Testis (tissue), 2 donors: ENCODE measurements at regions not wholly inside any gene's neighbourhood (a gene's known extent, or its start where the extent isn't known, plus 50 kb on each side); places are given as distances from the start of the nearest gene placed in this dataset.

Source experiments
- DNase-seq: peaks from one replicate; pipeline ENCODE4 v3.0.0-alpha.2; 2019
- H3K27ac ChIP-seq, 2 donors: fragments of 200-600 bp; sonication (generic); one replicate each; pipeline ENCODE4 v1.5.1; 2019
- H3K27me3 ChIP-seq: fragments of 200-600 bp; sonication (generic); one replicate; pipeline ENCODE4 v1.5.1; 2019
- H3K36me3 ChIP-seq: fragments of 200-600 bp; sonication (generic); one replicate; pipeline ENCODE4 v1.5.1; 2017; ENCODE audit warnings: low read depth; ENCODE audit errors: missing control alignments
- H3K4me1 ChIP-seq: fragments of 200-600 bp; sonication (generic); one replicate; pipeline ENCODE4 v1.5.1; 2019
- H3K4me3 ChIP-seq, 2 donors: fragments of 200-600 bp; sonication (generic); one replicate each; pipeline ENCODE4 v1.5.1; 2017 to 2019
- H3K9me3 ChIP-seq: fragments of 200-600 bp; sonication (generic); one replicate; pipeline ENCODE4 v1.5.1; 2017
- POLR2A ChIP-seq: fragments of 450-650 bp; IDR thresholded peaks from one replicate; pipeline ENCODE4 v1.6.1; 2017; ENCODE audit warnings: antibody characterized with exemption, mild to moderate bottlenecking, moderate library complexity
- WGBS, 2 donors: methylation state at CpG; one replicate each; pipeline ENCODE4 v1.1.5; 2018; 5-methylcytosine and 5-hydroxymethylcytosine counted together
- intact Hi-C: fragments of 100-400 bp; cut with DNase I; formaldehyde crosslinking; loops from one replicate; pipeline ENCODE4 v1.15.1; 2023; ENCODE audit warnings: low total_unique reads
- TF ChIP-seq, protein P1 (sequence below), 3 experiments: fragments of 450-650 bp in 2 of 3; fragments of 200-600 bp in 1 of 3; sonication (generic) in 1 of 3; IDR thresholded peaks; one replicate each; pipeline ENCODE4 v1.5.1; 2016 to 2019; ENCODE audit warnings: antibody characterized with exemption in 3 of 3, mild to moderate bottlenecking in 2 of 3, moderate library complexity in 1 of 3

DNA sequence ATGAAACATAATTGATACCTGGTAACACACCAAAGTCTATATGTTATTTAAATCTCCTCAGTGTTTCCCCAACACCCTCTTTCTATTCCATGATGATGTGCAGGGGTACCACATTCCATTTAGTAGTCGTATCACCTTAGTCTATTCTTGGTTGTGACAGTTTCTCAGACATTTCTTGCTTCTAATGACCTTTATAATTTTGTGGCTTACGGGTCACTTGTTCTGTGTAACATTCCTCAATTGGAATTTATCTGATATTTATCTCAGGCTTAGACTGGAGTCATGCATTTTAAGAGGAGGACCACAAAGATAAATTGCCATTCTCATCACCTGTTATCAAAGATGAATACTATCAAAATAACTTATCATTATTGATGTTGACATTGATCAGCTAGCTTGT is 679.6 kb downstream of the USP25 start:
- DNase-seq: no peak
- Histone ChIP-seq H3K27ac (no peak overlapping the region), H3K9me3 (no peaks in the 10 kb centered on the region), H3K36me3 (no peaks in the 10 kb centered on the region), H3K27me3 (no peaks in the 10 kb centered on the region), H3K4me3 (no peak overlapping the region), H3K4me1 (no peaks in the 10 kb centered on the region)
- TF ChIP-seq POLR2A: no peak
- TF ChIP-seq, protein P1, sequence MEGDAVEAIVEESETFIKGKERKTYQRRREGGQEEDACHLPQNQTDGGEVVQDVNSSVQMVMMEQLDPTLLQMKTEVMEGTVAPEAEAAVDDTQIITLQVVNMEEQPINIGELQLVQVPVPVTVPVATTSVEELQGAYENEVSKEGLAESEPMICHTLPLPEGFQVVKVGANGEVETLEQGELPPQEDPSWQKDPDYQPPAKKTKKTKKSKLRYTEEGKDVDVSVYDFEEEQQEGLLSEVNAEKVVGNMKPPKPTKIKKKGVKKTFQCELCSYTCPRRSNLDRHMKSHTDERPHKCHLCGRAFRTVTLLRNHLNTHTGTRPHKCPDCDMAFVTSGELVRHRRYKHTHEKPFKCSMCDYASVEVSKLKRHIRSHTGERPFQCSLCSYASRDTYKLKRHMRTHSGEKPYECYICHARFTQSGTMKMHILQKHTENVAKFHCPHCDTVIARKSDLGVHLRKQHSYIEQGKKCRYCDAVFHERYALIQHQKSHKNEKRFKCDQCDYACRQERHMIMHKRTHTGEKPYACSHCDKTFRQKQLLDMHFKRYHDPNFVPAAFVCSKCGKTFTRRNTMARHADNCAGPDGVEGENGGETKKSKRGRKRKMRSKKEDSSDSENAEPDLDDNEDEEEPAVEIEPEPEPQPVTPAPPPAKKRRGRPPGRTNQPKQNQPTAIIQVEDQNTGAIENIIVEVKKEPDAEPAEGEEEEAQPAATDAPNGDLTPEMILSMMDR (IDR thresholded peaks at IDR 0.05): no peak
- 88 to 94% methylated on average over 2 of the region's 2 CpGs for WGBS, 2 donors
- intact Hi-C loops: no loop called here

DNA sequence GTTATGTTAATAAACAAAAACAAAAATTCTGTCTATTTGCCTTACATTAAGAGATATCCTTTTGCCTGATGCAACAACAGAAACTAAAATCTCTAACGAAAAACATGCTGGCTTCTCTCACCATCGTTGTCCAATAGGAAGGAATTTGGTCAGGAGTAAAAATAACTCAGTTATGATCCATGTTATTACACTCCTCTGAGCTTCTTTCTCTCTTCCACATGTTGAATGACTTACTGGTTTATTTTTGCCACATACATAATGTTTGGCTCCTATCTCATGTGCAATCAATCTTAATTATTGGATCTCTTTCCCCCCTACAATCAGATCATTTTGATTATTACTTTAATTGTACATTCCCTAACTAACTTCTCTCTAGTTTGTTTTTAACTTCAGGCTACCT is 688.4 kb downstream of the USP25 start:
- DNase-seq: no peak
- 40 to 44% methylated on average over 2 of the region's 2 CpGs for WGBS, 2 donors
- Histone ChIP-seq H3K4me3 (no peak overlapping the region), H3K27ac (peak overlapping the region; percentile 76 to 93), H3K36me3 (no peaks in the 10 kb centered on the region), H3K27me3 (no peaks in the 10 kb centered on the region), H3K4me1 (no peaks in the 10 kb centered on the region), H3K9me3 (no peaks in the 10 kb centered on the region)
- intact Hi-C loops: no loop called here
- TF ChIP-seq POLR2A: no peak
- TF ChIP-seq, protein P1 (IDR thresholded peaks at IDR 0.05): no peak

DNA sequence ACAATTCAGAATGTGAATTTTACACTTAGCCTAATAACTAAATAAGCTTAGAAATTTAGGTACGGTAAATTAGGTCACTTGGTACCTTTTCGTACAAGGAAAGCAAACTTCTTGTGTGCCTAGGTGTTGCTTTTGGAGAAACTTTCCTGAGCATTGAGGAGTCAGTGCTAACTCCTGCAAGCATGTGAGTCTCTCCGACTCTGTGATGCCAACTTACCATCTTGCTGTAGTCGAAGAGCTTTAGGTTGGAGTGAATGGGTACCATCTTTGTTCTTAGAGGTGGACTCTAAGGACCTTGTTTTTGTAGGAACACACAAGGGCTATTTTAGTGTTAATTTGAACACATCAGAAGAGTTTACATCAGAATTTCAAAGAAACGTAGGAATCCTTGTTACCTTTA is 688.9 kb downstream of the USP25 start:
- DNase-seq: no peak
- H3K4me3 ChIP-seq: no peak overlapping the region
- intact Hi-C loops: no loop called here

DNA sequence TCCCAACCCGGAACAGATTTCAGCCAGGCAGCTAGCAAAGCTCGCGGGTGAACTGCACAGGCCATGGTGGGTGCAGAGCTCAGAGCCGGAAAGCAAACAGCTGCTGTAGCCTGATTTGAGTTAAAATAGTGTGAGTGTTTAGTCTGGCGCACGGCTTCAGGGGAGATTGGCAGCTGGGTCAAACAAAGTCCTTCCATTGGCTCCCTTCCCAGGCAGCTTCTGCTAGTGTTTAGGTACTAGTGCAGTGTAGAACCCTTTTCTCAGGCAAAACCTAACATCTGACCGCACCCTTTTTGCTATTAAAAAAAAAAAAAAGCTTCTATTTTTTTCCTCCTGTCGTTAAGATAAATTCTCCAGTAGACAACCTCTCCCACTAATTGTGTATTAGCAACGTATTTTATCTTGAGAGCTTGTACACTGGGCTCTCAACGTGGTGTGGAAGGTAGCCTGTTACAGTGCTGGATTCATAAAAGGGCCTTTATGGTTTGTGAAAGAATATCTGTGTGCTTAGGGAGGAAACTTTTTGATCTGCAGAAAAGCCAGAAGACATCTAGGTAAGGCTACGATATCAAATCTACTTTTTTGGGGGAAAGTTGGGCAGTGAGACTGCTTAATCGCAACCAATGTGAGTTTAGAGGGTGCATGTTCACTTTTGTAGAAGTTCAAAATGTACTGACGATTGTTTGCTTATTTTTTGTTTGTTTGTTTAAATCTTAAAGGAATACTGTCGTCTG is 689.6 kb downstream of the USP25 start:
- H3K27me3 ChIP-seq: no peaks in the 10 kb centered on the region
- 8 to 9% methylated on average over 14 of the region's 14 CpGs for WGBS, 2 donors
- H3K27ac ChIP-seq: peak overlapping the region; percentile 76 to 93
- DNase-seq: peak; percentile 88
- H3K9me3 ChIP-seq: no peaks in the 10 kb centered on the region
- TF ChIP-seq POLR2A: no peak
- TF ChIP-seq, protein P1 (IDR thresholded peaks at IDR 0.05): no peak
- intact Hi-C loops: no loop called here
- H3K4me1 ChIP-seq: no peaks in the 10 kb centered on the region
- H3K36me3 ChIP-seq: no peaks in the 10 kb centered on the region
- H3K4me3 ChIP-seq: peak overlapping the region; percentile 54 to 57

More for the DNA sequence above, 688.9 kb downstream of the USP25 start:
- H3K27me3 ChIP-seq: no peaks in the 10 kb centered on the region
- H3K36me3 ChIP-seq: no peaks in the 10 kb centered on the region
- TF ChIP-seq, protein P1 (IDR thresholded peaks at IDR 0.05): no peak
- no peak for TF ChIP-seq POLR2A
- 71 to 79% methylated on average over 5 of the region's 5 CpGs for WGBS, 2 donors
- H3K9me3 ChIP-seq: no peaks in the 10 kb centered on the region
- H3K27ac ChIP-seq: peak overlapping the region; percentile 76 to 93
- H3K4me1 ChIP-seq: no peaks in the 10 kb centered on the region
